ENCODE measurements at regions not wholly inside any gene's neighbourhood (a gene's known extent, or its start where the extent isn't known, plus 50 kb on each side); places are given as distances from the start of the nearest gene placed in this dataset.

DNA sequence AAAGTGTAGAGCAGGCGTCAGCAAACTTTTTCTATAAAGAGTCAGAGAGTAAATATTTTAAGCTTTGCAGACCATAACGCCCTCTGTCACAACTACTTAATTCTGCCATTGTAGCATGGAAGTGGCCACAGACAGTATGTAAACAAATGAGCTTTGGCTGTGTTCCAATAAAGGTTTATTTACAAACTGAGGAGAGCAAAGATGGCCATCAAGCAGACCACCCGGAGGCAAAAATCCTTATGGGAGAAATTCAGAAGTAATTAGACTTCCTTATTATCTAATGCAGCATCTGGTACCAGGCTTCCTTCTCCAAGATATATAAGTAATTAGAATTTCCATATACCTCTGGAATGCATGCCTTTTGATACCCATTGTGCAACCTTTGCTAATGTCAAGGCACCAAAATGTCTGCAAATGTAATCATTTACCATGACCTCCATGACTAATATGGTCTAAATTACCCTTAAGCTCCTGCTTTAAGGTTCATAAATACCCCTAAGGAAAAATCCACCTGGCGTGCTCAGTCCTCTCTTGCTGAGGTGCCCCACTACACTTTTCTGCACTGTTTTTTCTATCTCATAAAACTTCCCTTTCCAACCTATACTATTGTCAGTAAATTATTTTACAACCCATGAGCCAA is 377.8 kb downstream of the MATN1 start:
- DNase-seq: no peak

DNA sequence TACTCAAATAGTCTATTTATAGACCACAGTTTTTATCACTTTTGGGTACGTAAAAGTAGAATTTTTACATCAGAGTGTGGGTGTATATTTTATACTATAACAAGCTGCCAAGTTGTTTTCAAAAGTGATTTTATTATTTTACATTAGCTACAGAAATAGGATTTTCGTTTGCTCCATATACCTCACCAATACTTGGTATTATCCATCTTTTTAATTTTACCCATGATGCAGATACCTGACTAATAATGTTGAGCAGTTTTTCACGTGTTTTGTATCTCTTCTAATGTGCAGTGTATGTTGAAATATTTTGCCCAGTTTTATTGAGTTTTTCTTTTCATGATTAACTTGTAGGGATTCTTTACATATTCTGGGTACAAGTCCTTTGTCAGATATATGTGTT is 379.8 kb downstream of the MATN1 start:
- no peak for DNase-seq

DNA sequence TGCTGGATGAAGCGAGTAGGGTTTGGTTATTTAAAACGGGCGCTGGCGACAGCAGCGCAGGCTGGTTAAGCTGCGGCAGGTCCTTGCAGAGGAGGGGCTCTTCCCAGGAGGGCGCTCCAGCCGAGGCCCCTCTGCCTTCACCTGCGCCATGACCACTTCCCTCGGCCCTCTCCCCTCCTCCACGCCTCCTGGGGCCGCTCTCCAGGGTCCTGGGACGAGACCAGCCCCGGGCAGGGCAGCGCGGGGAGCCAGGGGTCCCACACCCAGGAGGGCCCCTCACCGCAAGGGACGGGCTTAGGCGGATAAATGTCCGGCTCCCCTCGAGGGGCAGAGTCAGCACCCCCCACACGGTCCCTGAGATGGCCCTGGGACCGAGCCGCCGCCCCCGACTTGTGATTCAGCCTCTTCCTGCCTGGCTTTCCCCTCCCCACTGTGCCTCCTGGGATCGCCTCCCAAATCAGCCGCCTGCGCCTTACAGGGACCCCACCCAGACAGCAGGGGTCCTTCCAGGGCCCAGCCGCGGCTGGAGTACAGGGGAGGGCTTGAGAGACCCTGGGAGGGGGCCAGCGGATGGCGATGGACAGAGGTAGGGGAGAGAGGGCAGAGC is 380.7 kb downstream of the MATN1 start:
- DNase-seq: no peak

DNA sequence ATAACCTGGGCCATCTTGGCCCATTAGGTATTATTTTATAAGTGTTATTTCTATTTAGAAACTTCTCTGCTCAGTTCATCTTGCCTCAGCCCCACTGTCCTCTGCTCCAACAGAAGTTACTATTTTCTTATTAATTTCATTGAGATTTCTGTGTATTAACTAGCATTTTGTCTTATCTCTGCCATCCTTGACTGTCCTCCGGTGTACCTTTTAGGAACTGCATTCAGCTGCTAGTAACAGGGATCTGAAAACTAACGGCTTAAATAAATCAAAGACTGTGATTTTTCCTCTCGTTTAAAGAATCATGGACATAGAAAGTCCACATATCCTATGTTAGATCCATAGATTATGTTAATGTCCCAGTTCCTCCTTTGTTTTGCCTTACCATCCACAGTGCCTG is 382.5 kb downstream of the MATN1 start:
- DNase-seq: no peak

DNA sequence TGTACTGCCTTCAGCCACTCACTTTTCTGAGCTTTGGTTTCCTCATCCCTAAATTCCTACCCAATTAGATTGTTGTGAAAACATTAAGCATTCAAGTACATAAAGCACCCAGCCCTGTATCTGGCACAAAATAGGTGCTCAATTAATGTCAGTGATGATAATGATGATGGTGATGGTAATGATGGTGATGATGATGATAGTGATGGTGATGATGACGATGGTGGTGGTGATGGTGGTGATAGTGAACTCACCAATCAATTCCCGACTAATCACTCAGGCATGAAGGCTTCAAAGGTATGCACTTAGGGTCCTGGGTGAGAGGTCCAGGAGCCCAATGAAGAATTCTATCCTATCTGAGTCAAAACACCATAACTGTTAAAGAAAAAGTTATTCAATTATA is 383.5 kb downstream of the MATN1 start:
- no peak for DNase-seq

DNA sequence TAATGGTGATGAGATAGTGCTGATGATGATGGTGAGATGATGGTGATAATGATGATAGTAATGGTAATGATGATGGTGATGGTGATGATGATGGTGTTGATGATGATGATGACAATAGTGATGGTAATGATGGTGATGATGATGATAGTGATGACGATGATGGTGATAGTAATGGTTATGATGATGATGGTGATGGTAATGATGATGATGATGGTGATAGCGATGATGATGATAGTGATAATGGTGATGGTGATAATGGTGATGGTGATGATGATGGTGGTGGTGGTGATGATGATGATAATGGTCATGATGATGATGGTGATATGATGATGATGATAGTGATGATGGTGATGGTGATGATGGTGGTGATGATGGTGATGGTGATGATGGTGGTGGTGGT is 384.6 kb downstream of the MATN1 start:
- no peak for DNase-seq

DNA sequence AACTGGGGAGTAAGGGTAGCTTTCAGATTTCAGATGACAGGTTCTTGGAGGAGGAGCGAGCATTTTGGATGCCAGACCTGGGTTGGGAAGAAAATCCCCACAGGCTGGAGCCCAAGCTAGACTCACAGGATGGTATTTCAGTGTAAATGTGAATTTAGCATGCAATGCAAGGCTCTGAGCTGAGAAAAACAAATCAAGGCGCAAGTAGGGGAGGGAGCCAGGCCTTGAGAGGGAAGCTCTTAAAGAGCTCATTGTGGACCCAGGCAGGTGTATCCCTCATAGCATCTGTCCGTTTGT is 386.1 kb downstream of the MATN1 start:
- no peak for DNase-seq

DNA sequence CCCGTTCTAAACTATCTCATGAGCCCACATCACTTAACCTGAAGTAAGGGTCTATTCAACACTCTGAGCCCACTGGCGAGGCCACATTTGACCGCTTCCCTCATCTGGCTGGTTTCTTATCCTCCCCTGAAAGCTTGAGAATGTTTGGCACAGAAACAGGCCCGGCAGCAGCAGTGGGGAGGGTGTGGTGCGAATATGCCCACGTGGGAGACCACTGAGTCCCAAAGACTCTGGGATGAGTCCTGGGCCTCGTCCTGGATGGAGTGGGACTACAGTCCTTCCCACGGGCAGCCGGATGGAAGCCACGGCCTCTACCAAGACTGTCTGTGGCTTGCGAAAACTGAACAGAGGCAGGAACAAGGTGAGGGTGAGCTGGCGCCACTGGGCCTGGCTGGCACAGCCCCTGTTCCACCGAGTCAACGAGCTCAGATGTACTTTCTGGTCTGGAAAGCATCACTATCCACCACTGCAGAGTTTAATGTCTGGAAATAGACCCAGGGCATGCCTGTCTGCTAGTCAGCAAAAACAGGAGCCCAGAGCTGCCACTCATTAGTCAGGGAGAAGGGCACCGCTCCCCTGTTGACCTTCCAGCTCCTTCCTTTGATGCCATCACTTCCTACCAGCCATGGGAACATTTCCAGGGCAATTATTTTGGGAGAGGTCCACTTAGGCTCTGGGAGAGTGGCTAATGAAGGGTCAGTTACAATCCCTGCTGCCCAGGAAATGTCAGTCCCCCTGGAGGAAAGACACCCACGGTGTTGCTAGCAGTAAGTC is 386.6 kb downstream of the MATN1 start:
- no peak for DNase-seq

DNA sequence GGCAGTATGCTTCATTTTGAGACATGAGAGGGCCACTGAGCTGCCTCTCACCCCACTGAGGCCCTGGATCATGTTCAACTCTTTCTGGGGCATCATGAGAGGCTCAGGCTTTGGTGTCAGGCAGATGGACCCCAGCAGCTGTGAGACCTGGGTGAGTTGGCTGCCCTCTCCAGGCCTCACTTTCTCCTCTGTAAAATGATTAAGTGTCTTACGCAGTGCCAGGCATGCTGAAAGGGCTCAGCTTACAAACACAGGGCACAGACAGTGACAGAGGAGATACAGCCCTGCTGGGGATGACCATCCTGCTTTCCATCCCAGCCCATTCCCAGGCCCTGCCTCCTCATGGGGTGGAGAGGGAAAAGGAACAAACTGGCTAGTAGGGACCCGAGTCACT is 387.4 kb downstream of the MATN1 start:
- no peak for DNase-seq

DNA sequence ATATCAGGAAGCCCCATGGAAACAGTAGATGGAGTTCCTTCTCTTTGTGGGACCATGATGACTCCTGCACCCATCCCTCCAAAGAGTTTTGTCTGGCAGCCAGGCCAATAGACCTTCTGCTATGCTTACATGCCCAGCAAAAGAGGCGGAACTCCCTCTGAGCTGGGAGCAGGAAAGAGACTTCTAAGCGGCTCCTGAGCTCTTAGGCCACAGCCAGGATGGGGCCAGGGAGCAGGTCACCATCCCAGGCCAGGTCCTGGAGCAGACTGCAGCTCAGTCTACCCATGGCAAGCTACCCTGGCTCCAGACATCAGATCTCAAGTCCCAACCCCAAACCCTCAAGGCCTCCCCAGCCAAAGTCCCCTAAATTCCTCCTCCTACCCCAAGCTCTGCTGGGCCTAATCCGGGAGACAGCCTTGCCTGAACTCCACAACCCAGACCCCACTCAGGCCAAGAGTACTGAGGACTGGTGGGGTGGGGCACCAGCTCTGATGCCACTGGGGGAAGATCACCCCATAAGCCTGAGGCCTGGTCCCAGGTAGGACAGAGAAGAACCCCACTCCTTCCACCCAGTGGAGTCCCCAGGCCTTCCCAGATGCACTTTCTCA is 387.9 kb downstream of the MATN1 start:
- no peak for DNase-seq

DNA sequence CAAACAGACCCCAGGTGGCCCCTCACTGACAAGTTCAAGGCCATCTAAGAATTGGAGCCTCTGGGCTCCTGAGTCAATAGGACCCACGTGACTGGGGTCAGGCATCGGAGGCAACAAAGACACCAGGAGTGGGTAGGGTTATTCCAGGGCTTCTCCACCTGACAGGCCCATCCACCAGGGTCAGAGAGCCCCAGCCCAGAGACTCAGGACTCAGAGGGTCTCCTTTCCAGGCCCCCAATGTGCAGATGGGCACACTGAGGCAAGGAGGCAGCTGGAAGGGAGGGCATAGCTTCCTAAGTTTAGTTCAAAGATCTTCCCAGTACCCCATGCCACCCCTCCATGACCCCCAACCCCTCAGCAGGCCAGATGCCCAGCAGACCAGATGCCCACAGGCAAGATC is 388.6 kb downstream of the MATN1 start:
- DNase-seq: no peak

DNA sequence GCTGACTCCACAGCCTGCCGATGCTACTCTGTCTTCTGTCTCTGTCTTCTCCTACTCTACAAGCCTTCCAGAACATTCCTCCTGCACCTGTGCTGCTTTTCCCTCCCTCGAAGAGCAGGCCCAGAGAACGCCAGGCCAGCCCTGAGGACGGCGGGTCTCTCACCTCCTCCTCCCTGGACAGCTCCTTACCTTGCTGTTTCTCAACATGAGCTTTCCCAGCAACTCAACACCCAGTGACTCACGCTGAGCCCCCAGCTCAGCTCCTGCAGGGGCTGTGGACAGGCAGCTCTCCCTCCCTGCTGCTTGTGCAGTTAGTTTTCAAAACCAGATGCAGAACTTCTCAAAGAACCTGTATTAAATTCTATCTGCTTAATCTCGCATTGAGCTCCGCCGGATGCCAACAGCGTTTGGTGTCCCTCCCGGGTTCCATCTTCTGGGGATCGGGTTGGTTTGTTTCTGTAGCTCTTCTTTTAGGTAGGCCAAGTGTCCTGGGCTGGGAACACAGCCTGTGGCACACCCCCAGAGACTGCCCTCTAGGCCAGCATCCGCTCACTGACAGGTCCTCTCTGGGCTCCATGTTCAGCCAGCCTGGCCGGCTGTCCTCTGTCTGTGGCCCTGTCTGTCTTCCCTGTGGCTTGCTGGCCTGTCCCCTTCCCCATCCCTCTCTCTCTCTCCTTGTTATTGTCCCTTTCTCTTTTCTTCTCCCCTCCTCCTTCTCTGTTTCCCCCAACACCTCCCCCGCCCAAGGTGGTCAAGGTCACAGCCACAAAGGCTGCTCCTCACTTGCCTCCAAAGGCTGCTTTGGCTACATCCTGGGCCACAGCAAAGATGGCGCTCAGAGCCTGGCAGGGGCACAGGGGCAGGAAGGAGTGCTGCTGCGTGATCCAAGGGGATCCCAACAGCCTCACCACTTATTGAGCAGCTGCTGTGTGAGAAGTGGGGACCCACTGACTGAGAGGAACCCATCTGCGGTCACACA is 391.0 kb downstream of the MATN1 start:
- DNase-seq: no peak

DNA sequence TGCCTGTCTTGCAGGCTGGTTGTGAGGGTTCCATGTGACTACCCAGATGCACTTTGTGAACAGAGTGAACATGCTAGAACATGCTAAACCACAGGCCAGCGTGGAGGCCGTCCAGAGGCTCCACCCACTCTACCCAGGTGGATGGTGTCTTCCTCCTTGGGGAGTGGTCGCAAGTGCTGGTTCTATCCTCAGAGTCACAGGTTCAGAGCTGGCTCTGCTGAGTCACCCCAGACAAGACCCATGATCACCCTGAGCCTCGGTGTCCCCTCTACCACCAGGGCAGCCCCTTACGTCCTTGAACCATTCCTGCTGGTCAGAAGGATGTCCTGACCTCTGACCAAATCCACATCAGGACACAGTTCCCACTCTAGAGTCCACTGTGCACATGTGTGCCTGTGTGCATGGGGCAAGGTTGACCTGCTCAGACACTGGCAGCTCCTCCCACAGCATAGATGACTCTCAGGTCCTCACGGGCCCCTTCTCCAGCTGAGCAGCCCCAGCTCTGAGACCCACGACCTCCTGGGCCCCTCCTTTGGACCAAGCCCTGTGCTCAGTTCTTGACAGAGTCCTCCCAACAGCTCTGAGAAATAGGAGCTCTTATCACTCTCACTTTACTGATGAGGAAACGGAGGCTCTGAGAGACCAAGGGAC is 391.8 kb downstream of the MATN1 start:
- DNase-seq: no peak

DNA sequence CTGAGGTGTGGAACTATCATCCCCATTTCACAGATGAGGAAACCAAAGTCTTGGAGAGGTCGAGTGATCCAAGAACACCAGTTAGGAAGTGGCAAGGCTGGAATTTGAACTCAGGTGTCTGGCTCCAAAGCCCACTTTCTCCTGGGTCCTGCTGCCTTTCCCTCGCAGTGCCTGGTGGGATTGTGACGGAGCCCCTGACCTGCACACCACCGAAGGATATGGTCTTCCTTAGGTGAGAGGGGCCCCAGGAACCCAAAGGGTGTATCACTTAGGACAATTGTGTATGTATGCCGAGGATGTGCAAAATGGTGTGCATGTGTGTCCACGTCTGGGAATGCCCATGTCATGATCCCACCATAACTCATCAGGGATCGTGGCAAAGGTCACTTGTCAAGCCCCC is 392.7 kb downstream of the MATN1 start:
- no peak for DNase-seq

DNA sequence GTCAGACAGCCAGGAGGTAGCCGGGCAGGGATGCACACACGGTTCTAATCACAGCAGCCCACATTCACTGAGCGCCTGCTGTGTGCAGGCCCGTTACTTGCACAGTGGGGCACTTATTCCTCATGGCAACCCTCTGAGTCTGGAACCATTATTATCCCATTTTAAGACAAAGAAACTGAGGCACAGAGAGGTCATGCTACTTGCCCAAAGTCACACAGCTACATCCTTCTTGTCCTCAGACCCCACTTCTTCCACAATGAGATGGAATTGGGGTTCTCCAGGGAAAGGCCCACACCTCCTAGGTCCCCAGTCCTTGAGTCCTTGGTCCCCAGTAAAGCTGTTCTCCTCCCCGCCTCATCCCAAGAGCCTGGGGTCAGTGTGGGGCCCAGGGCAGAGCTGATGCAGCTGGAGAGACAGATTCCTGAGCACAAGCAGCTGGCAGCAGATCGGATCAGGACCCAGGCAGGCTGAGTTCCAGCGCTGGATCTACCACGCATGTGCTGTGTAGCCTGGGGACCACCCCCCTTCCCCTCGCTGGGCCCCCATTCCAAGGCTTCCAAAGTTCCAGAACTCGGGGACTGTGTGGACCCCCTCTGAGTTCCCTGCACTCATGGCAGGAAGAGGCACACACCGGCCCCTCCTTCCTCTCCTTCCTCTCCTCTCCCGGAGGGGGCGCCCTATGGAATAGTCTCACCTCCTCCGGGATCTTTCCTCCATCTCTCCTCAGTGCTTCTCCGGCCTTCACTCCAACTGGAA is 393.4 kb downstream of the MATN1 start:
- DNase-seq: no peak

DNA sequence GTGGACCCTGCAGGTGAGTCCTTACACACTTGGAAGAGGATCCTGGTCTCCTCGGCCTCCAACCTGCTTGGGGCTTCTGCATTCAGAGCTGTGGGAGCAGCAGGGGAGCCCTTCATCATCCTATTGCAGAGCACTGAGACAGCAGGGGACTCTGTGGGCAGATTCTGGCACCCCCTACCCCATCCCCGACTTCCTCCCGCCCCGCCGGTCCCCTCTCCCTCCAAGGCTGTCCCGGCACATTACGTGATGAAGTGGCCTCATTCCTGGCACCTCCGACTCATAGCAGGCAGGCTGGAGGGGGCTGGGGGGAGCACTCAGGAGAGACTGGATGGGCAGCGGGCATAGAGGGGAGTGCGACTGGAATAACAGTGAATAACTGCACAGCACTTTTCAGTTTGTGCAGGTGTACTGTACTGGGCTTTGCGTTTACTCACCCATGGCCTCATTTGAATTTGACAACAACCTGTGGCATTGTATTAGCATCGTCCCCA is 394.1 kb downstream of the MATN1 start:
- no peak for DNase-seq

DNA sequence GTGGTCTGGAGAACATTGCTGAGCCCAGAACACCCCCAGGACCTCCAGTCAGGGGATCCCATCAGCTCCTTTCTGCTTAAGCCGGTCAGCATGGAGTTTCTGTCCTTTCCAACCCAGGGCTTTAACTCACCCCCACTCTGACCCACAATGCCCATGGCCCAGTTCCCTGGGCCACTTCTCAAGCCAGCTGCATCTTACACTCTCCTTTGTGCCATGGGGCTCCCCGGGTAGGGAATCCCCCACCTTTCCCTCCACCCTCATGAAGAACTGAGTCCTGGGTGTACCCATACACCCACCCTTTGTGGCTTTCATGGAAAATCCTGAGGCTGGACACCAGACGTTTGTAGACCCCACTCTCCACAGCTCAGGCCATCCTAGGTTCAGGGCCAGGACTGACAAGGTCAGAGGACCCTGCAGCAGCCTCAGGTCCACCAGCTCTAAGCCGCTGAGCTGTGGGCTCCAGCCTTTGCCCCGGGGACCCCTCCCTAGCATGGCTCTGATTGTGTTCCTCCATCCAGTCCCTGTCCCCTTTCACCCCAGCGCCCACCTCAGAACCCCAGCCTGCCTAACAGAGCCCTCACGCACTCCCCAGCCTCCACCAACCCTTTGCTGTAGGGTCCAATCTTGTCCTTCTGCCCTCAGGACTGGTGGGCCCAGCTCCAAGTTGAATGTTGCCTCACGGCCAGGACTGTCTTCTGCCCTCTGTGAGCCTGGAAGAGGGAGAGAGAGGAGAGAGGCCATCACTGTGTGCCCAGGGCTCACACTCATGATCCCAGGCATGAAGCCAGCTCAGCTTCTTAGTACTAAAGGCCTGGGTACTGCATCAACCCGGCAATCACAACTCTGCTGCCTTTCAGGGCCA is 394.8 kb downstream of the MATN1 start:
- DNase-seq: no peak

DNA sequence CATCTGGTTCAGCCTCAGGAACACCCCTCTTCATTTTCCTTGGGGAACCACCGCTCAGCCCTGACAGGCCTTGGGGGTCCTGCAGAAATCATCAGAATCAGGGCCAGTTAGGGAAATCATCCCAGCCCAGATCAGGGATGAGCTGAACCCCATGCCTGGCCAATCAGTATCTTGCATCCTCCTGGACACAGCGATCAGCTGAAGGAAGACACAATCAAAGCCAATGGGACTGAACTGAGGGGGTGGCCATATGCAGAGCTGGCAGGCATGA is 395.4 kb downstream of the MATN1 start:
- no peak for DNase-seq

DNA sequence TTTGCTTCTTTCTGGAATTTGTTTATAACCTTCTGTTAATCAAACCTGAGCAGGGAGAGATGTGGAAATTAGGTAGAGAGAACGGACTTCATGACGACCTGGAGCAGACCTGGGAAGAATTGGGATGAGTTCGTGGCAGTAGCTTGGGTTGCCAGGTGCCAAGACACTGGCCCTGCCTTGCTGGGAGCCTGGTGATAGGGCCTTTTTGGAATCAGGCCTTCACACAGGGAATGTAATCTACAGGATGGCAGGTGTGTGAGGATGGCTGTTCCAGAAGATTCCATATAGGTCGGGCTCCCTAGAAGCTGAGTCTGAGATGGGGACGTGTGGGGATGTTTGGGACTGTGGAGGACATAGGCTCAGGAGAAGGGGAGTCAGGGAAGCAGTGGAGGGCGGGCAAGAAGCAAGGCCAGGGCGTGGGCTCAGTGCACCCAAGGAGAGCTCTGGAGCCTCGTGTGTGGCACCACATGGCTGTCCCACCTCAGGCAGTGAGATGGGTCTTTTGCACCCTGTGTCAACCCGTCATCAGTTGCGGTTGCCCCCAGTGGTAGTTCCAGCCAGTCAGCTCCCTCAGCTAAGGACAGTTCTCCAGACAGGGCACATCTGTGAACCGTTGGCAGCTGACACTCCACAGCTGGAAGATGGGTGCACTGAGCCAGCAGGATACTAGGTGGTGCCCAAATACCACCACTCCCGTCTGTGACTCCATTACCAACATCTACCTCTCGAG is 395.9 kb downstream of the MATN1 start:
- DNase-seq: no peak

DNA sequence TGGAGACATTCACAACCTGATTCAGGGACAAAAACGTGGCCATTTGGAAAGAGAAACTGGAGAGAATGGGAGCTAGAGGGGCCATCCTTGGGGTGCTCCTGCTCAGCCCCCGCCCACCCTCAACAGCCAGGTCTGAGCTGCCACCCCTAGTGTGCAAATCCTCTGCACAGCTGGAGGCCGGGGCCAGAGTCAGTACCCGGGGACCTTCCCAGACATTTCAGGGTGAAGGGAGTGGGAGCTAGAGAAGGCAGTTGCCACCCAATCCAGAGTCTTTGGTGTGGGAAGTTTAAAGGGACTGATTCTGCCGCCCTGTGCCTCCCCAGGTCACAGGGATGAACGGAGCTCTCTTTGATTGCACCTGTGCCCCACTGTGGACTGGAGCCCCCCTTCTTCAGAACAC is 397.4 kb downstream of the MATN1 start:
- DNase-seq: no peak

Data from NCI-H1048 (cell line).